ENCODE measurements at regions not wholly inside any gene's neighbourhood (a gene's known extent, or its start where the extent isn't known, plus 50 kb on each side); places are given as distances from the start of the nearest gene placed in this dataset.
A peak's percentile ranks its signal among the peaks of the same experiment; 100 is the strongest.

GRCh38 chr16:47970291-47970931, 185.4 kb downstream of the ABCC12 start:
- peak; percentile 59 for DNase-seq (ENCODE audit: low read depth)

DNA sequence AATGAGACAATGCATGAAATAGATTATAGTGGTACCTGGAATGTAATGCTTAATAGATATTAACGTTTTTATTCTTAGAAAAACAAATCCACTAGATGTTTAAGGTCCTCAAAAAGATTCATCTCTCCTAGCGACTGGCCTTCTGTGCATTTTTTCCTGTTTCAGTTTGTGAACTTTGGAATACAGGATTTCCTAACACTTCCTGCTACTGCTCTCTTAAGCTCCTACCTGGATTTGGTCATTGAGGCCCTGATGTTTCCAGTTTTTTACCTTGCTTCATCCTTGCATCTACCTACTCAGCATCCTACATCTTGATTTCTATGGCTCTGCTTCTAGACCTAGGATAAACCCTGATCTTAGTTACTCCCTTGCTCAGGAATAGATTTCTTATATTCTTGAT, 188.4 kb downstream of the ABCC12 start:
- DNase-seq (ENCODE audit: low read depth), result no peak

DNA sequence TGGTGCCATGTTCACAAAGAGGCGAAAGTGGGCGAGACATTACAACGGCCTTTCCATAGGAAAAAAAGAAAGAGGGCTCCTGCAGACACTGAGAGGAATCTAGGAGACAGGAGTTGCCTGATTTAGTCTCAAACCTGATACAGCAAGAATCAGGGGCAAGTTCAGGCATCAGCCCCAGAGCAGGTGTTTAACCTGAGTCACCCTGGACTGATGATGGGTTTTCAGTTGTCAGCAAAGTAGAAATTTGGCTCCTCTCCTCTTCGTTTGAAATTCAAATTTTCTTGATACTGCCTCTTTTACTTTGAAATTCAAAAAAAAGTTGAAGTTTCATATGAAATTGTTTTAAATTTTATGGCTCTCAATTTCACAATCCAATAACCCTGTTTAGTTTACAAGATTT, 189.5 kb downstream of the ABCC12 start:
- no peak for DNase-seq (ENCODE audit: low read depth)

DNA sequence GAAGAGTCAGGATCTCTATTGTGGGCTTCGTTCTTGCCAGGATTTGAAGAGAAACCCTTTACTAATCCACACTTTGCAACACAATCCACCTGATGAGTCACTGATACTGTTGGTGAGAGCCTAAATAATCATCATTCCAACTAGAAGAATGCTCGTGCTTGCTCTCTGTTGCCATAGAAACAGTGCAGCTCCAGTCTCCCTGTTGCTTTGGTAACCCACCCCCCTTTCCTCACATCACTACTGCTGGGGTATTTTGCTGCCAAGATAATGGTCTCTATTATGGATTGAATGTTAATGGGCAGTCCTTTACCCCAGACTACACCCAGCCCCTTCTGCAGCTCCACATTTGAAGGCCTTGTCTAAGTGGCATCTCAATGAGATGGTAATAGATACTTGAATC, 190.4 kb downstream of the ABCC12 start:
- DNase-seq (ENCODE audit: low read depth), result peak; percentile 20

DNA sequence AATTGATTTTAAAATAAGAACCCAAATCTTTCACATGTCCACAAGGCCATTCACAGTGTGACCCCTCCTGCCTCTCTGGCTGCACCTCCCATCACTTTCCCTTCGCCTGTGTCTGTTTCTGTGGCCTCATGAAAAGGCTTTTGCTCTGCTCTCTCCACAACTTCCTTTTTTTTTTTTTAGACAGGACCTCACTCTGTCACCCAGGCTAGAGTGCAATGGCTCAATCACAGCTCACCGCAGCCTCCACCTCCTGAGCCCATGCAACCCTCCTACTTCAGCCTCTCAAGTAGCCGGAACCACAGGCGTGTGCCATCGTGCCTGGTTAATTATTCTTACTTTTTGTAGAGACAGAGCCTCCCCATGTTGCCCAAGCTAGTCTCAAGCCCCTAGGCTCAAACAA, 197.1 kb downstream of the ABCC12 start:
- no peak for DNase-seq (ENCODE audit: low read depth)

GRCh38 chr16:47956916-47957315, 198.9 kb downstream of the ABCC12 start:
- DNase-seq (ENCODE audit: low read depth), result no peak

DNA sequence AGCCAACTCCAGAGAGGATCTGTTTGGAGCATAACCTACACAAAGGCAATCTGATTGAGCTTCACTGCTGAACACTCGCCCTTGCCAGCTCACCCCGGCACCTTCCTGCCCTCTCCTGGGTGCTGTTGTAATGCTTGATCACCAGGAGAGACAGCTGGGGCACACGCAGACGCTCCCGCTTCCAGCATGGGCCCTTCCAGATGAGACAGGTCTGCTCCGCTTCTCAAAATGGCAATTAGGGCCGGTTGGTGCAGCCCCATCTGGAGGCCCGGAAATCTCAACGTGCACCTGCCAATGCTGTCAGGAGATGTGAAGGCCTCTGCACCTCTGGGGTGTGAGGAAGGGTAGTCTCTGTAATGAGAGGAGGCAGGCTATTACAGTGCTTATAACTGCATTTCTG, 206.1 kb downstream of the ABCC12 start:
- no peak for DNase-seq (ENCODE audit: low read depth)

DNA sequence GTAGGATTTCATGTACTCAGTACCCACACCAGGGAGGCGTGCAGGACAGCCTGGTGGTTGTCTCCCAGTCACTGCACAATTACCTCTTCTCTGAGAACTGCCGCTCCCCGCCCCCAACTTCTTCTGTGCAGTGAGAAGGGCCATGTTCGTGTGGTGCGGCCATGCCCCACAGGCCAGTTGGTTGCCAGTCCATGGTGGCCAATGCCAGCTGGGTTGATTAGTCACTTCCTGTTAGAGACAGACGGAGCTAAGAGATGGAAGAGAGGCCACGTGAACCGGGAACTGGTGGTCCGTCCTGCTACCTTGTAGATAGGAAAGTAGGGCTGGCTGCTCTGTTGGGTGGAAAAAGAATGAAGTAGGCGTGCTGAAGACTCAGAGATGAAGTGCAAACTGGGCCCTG, 206.5 kb downstream of the ABCC12 start:
- DNase-seq (ENCODE audit: low read depth), result no peak

- no peak for DNase-seq (ENCODE audit: low read depth)
Measured at GRCh38 chr16:47947723-47948122, 208.1 kb downstream of the ABCC12 start.

GRCh38 chr16:47946092-47946491, 209.7 kb downstream of the ABCC12 start:
- no peak for DNase-seq (ENCODE audit: low read depth)

DNA sequence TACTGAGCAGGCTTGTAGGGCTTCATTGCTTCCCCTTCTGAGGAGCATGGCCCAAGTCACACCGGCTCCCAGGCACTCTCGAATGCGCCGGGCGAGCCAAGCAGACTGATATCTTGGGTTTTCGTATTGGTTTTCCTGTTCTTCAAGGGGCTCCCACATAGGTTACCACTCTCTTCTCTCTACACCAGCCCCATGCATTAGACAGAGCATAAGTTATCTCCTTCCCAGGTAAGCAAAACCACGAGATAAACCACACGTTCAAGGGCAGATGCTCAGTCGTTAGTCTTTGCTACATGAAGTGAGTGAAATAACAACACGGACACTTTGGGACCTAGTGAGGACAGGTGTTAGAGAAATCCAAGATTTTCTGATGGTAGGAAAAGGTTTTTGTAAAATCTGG, 211.2 kb downstream of the ABCC12 start:
- no peak for DNase-seq (ENCODE audit: low read depth)

GRCh38 chr16:47943235-47943634, 212.6 kb downstream of the ABCC12 start:
- DNase-seq (ENCODE audit: low read depth), result no peak

GRCh38 chr16:47940466-47940865, 215.3 kb downstream of the ABCC12 start:
- no peak for DNase-seq (ENCODE audit: low read depth)

DNA sequence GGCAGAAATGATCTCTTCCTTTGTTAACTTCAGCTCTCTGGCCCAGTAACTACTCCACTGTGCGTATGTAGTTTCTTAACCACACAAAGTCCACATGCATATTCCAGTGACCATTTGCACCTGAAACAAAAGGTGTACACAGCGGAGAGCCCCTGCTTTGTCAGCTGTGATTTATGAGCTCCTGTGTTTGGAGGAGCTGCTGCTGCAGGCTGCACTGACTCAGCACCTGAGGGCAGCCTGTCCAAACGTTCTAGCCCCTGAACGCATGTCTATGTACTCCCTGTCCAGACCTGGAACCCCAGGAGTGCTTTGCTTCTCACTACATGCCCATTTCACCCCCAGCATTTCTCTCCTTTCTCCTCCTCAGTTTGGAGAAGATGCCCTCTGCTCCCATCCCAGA, 216.1 kb downstream of the ABCC12 start:
- DNase-seq (ENCODE audit: low read depth), result no peak

DNA sequence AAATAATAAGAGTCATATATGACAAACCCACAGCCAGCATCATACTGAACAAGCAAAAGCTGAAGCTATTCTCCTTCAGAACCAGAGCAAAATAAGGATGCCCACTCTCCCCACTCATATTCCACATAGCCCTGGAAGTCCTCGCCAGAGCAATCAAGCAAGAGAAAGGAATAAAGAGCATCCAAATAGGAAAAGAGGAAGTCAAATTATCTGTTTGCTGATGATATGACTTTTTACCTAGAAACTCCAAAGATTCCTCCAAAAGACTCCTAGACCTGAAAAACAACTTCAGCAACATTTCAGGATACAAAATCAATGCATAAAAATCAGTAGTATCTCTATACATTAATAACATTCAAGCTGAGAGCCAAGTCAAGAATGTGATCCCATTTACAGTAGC, 217.5 kb downstream of the ABCC12 start:
- no peak for DNase-seq (ENCODE audit: low read depth)

- peak; percentile 6 for DNase-seq (ENCODE audit: low read depth)
Measured at GRCh38 chr16:47928008-47928407, 227.8 kb downstream of the ABCC12 start.

DNA sequence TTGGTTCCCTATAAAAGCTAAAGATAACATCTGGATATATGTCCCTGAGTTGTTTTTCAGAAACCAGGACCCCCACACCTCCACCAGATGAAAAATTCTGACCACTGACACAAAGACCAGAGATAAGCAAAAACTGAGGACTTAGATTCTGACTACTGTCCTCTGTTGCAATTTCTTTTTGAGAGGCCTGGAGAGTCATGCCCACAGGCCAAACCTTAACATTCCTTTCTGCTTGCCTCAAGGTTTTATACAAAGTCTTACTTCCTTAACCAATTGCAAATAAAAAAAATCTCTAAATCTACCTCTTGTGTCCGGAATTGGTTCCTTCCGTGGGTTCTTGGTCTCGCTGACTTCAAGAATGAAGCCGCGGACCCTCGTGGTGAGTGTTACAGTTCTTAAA, 228.5 kb downstream of the ABCC12 start:
- DNase-seq (ENCODE audit: low read depth), result peak; percentile 13

GRCh38 chr16:47925811-47926460, 229.9 kb downstream of the ABCC12 start:
- DNase-seq (ENCODE audit: low read depth), result peak; percentile 6

- DNase-seq (ENCODE audit: low read depth), result no peak
Measured at GRCh38 chr16:47924950-47925349, 230.8 kb downstream of the ABCC12 start.

- no peak for DNase-seq (ENCODE audit: low read depth)
Measured at GRCh38 chr16:47921535-47921934, 234.3 kb downstream of the ABCC12 start.

DNA sequence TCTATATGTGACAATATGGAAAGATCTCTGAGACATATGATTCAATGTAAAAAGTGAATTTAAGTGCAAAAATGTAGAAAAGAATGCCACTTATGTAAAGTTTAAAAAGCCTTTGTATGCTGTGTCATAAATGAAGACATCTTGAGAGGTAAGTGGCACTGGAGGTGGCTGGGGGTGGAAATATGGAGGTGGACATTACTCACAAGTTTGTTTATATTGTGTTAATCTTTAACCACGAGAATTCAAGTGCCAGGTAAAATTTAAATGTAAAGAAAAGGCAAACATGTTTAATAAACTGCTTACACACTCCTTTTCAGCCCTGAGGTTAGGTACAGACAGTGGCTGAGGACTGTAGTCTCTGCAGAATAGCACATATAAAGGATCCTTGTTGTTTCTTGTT, 235.1 kb downstream of the ABCC12 start:
- no peak for DNase-seq (ENCODE audit: low read depth)

GRCh38 chr16:47917118-47917517, 238.7 kb downstream of the ABCC12 start:
- DNase-seq (ENCODE audit: low read depth), result no peak

- DNase-seq (ENCODE audit: low read depth), result peak; percentile 16
Measured at GRCh38 chr16:47916266-47916665, 239.5 kb downstream of the ABCC12 start.

DNA sequence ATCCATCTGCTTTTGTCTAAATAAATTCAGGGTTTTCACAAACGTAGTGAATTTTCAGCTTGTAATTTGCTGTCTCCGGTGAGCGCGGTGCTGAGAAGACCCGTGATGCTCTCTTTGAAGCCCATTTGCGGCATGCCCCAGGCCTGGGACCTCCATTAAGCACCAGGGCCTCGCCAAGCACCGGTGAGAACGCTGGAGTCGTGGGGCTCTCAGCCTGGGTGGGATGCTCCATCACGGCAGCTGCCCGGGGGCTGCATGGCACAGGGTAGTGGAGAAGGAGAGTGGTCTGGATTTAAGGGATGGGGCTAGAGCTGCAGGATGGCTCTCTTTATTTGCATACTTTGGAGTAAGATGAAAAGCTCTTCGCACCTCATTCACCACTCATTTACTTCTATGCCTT, 248.7 kb downstream of the ABCC12 start:
- DNase-seq (ENCODE audit: low read depth), result no peak

All from EH (cell line).